HL-60 (cell line): ENCODE measurements at regions not wholly inside any gene's neighbourhood (a gene's known extent, or its start where the extent isn't known, plus 50 kb on each side); places are given as distances from the start of the nearest gene placed in this dataset.

Source experiments
- DNase-seq, 2 experiments: peaks; one replicate each; pipeline ENCODE4 v3.0.0-alpha.2; 2010 to 2020; ENCODE audit warnings: low read depth in 1 of 2, low spot score in 1 of 2
- H3K27ac ChIP-seq: fragments of 250-450 bp; sonication (Bioruptor Pico); replicated peaks from 2 replicates; pipeline ENCODE4 v1.5.1; 2020; ENCODE audit warnings: mild to moderate bottlenecking, moderate library complexity
- H3K27me3 ChIP-seq: fragments of 250-450 bp; sonication (Bioruptor Pico); 2 replicates; pipeline ENCODE4 v1.5.1; 2021; ENCODE audit warnings: mild to moderate bottlenecking, moderate library complexity; ENCODE audit not compliant: insufficient read depth, poor library complexity, severe bottlenecking
- H3K4me3 ChIP-seq: replicated peaks from 2 replicates; pipeline ENCODE4 v1.5.1; 2011; ENCODE audit warnings: mild to moderate bottlenecking, control low read depth, low read length; ENCODE audit not compliant: insufficient read depth
- GABPA ChIP-seq: IDR thresholded peaks from 2 replicates; pipeline ENCODE4 v1.6.1; 2012; ENCODE audit warnings: low read depth
- POLR2AphosphoS5 ChIP-seq: IDR thresholded peaks from 2 replicates; pipeline ENCODE4 v1.6.1; 2012; ENCODE audit warnings: low read depth
- SPI1 ChIP-seq: IDR thresholded peaks from 2 replicates; pipeline ENCODE4 v1.6.1; 2012; ENCODE audit warnings: low read depth, mild to moderate bottlenecking, borderline replicate concordance
- TF ChIP-seq, protein P1 (sequence below): IDR thresholded peaks from 2 replicates; pipeline ENCODE4 v1.6.1; 2012; ENCODE audit warnings: low read depth; ENCODE audit not compliant: insufficient replicate concordance
- TF ChIP-seq, protein P2 (sequence below): IDR thresholded peaks from one replicate; pipeline ENCODE4 v1.5.1; 2011; ENCODE audit warnings: low read length, control low read depth, inconsistent platforms; ENCODE audit not compliant: insufficient read depth

DNA sequence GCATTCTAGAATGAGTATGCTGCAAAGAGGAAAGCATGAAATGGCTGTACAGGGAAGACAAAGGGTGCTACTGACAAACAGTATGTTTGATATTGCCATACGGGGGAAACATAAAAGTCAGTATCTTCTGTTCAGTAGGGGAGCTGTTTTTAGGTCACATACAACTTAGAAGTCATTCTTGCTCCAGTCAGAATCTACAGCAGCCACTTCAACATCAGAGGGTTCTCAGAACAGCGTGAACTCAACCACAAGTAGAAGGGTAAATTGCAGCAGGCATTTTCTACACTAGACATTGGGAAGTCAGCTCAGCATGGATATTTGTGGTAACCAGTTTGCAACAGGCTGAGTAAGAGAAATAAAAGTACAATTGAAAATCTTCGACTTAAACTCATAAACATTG is 1241.8 kb upstream of the GOT2 start:
- no peak overlapping the region for H3K4me3 ChIP-seq
- TF ChIP-seq POLR2AphosphoS5 (no peak), GABPA (no peak), SPI1 (no peak)
- TF ChIP-seq, protein P1, sequence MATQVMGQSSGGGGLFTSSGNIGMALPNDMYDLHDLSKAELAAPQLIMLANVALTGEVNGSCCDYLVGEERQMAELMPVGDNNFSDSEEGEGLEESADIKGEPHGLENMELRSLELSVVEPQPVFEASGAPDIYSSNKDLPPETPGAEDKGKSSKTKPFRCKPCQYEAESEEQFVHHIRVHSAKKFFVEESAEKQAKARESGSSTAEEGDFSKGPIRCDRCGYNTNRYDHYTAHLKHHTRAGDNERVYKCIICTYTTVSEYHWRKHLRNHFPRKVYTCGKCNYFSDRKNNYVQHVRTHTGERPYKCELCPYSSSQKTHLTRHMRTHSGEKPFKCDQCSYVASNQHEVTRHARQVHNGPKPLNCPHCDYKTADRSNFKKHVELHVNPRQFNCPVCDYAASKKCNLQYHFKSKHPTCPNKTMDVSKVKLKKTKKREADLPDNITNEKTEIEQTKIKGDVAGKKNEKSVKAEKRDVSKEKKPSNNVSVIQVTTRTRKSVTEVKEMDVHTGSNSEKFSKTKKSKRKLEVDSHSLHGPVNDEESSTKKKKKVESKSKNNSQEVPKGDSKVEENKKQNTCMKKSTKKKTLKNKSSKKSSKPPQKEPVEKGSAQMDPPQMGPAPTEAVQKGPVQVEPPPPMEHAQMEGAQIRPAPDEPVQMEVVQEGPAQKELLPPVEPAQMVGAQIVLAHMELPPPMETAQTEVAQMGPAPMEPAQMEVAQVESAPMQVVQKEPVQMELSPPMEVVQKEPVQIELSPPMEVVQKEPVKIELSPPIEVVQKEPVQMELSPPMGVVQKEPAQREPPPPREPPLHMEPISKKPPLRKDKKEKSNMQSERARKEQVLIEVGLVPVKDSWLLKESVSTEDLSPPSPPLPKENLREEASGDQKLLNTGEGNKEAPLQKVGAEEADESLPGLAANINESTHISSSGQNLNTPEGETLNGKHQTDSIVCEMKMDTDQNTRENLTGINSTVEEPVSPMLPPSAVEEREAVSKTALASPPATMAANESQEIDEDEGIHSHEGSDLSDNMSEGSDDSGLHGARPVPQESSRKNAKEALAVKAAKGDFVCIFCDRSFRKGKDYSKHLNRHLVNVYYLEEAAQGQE: no peak
- TF ChIP-seq, protein P2, sequence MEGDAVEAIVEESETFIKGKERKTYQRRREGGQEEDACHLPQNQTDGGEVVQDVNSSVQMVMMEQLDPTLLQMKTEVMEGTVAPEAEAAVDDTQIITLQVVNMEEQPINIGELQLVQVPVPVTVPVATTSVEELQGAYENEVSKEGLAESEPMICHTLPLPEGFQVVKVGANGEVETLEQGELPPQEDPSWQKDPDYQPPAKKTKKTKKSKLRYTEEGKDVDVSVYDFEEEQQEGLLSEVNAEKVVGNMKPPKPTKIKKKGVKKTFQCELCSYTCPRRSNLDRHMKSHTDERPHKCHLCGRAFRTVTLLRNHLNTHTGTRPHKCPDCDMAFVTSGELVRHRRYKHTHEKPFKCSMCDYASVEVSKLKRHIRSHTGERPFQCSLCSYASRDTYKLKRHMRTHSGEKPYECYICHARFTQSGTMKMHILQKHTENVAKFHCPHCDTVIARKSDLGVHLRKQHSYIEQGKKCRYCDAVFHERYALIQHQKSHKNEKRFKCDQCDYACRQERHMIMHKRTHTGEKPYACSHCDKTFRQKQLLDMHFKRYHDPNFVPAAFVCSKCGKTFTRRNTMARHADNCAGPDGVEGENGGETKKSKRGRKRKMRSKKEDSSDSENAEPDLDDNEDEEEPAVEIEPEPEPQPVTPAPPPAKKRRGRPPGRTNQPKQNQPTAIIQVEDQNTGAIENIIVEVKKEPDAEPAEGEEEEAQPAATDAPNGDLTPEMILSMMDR: no peak
- no peak overlapping the region for H3K27ac ChIP-seq
- DNase-seq: no peak
- H3K27me3 ChIP-seq: no peaks in the 10 kb centered on the region

DNA sequence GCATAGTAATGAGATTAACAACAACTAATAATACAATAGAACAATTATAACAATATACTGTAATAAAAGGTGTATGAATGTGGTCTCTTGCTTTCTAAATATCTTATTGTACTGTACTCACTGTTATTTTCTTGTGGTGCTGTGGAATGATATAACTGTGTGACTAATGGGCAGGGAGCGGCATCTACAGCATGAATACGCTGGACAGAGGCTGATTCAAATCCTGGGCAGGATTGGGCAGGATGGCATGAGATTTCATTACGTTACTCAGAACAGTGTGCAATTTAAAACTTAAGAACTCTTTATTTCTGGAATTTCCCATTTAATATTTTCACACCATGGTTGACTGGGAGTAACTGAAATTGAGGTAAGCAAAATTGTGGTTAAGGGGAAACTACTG is 1239.8 kb upstream of the GOT2 start:
- no peak for DNase-seq
- no peak overlapping the region for H3K4me3 ChIP-seq
- H3K27ac ChIP-seq: no peak overlapping the region
- H3K27me3 ChIP-seq: no peaks in the 10 kb centered on the region
- TF ChIP-seq GABPA (no peak), SPI1 (no peak), POLR2AphosphoS5 (no peak)
- TF ChIP-seq, protein P1: no peak
- TF ChIP-seq, protein P2: no peak

DNA sequence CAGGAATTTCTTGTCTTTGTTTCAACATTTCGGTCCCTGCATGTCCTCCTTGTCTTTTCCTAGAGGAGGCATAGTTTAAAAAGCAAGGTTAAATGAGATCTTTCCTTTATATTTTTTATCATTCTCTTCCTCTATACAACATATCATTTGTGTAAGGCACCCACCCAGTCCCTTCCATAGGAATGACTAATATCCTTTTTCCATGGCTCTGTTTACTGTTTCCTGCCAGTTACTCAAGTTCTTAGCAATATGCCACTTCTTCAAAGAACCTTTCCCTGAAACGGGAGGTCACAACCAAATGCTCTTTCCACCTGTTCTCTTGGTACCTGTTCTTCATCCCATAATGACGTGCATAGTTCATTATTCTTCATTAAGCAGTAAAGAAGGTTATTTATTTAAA is 1237.1 kb upstream of the GOT2 start:
- no peak for TF ChIP-seq POLR2AphosphoS5
- TF ChIP-seq, protein P2: no peak
- TF ChIP-seq, protein P1: no peak
- TF ChIP-seq SPI1: no peak
- no peak for TF ChIP-seq GABPA
- Histone ChIP-seq H3K27me3 (no peaks in the 10 kb centered on the region), H3K27ac (no peak overlapping the region), H3K4me3 (no peak overlapping the region)
- no peak for DNase-seq
